Thoracic aorta (tissue), 2 donors: ENCODE measurements at regions not wholly inside any gene's neighbourhood (a gene's known extent, or its start where the extent isn't known, plus 50 kb on each side); places are given as distances from the start of the nearest gene placed in this dataset.
A peak's percentile ranks its signal among the peaks of the same experiment; 100 is the strongest.

ENCODE experiments used
- ATAC-seq: fragments of 150-250 bp; one replicate; pipeline ENCODE4 v1.8.0; 2017; ENCODE audit warnings: low read depth; ENCODE audit not compliant: insufficient number of reproducible peaks, low FRiP score
- DNase-seq: peaks from one replicate; pipeline ENCODE4 v3.0.0-alpha.2; 2020; ENCODE audit warnings: low spot score
- H3K27ac ChIP-seq, 2 donors: fragments of 200-600 bp; sonication (generic); 1 replicate in 1 of 2; 2 replicates in 1 of 2; pipeline ENCODE4 v1.5.1; 2016; ENCODE audit warnings: mild to moderate bottlenecking in 2 of 2, moderate library complexity in 2 of 2
- H3K27me3 ChIP-seq: fragments of 200-600 bp; sonication (generic); replicated peaks from 2 replicates; pipeline ENCODE4 v1.6.0; 2016; ENCODE audit warnings: mild to moderate bottlenecking; ENCODE audit not compliant: insufficient read depth
- H3K36me3 ChIP-seq: fragments of 200-600 bp; sonication (generic); one replicate; pipeline ENCODE4 v1.5.1; 2016
- H3K4me1 ChIP-seq, 2 donors: fragments of 200-600 bp; sonication (generic); 1 replicate in 1 of 2; 2 replicates in 1 of 2; pipeline versions ENCODE4 v1.5.1 to v1.6.0; 2016; ENCODE audit warnings: low read depth in 2 of 2, mild to moderate bottlenecking in 1 of 2; ENCODE audit not compliant: control insufficient read depth in 1 of 2
- H3K4me3 ChIP-seq: fragments of 200-600 bp; sonication (generic); 2 replicates; pipeline ENCODE4 v1.5.1; 2016; ENCODE audit warnings: mild to moderate bottlenecking
- H3K9me3 ChIP-seq: fragments of 200-600 bp; sonication (generic); 2 replicates; pipeline ENCODE4 v1.5.1; 2016
- CTCF ChIP-seq: fragments of 200-600 bp; sonication (generic); IDR thresholded peaks from one replicate; pipeline ENCODE4 v1.5.1; 2019; ENCODE audit warnings: antibody characterized with exemption

- Histone ChIP-seq H3K27ac (no peak overlapping the region), H3K4me3 (no peak overlapping the region), H3K9me3 (no peaks in the 10 kb centered on the region), H3K36me3 (no peaks in the 10 kb centered on the region), H3K27me3 (no peaks in the 10 kb centered on the region), H3K4me1 (no peaks in the 10 kb centered on the region)
- no peak for TF ChIP-seq CTCF
- ATAC-seq (no peak), DNase-seq (no peak)
Measured at GRCh38 chr10:80697926-80698325, 160.2 kb downstream of the SH2D4B start.

DNA sequence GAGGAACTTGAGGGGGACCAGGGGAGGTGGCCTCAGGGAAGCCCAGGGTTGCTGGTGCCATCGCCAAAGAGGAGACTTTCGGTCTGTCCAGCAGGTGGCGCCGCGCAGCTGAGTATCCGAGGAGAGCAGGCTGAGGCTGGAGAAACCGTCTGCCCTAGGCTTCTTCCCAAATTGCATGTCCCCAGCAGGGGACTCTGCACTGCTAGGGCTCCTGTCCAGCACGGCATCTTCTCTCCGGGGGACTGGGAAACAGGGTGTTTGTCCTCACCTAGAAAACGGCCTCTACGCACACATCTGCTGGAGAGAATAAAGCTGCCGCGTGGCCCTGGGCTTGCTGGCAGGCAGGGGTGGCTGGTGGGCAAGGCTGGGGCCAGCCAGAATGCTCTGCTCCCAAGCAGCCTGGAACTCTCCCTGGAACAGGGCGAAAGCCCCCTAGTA lies 161.9 kb downstream of the SH2D4B start:
- H3K9me3 ChIP-seq: no peaks in the 10 kb centered on the region
- H3K36me3 ChIP-seq: no peaks in the 10 kb centered on the region
- H3K27me3 ChIP-seq: no peaks in the 10 kb centered on the region
- peak; percentile 66 for TF ChIP-seq CTCF
- ATAC-seq (no peak), DNase-seq (peak; percentile 20)
- H3K4me1 ChIP-seq: no peaks in the 10 kb centered on the region
- H3K27ac ChIP-seq: no peak overlapping the region
- H3K4me3 ChIP-seq: no peak overlapping the region

DNA sequence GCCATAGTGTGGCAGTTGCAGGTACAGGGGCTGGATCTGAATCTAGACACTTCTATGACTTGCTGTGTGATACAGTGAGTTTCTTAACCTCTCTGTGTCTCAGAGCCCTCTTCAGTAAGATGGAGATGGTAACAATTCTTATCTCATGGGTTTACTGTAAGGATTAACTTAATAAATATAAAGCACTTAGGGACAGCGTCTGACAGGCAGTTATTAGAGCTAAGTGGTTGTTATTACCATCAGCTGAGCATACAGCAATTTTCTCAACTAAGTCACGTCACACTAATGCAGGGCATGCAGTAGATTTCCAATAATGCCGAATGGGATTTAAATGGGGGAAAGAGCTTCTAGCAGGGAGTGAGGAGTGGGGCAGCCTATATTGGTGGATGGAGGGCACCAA lies 162.6 kb downstream of the SH2D4B start:
- H3K4me3 ChIP-seq: no peak overlapping the region
- TF ChIP-seq CTCF: no peak
- no peak for DNase-seq
- H3K36me3 ChIP-seq: no peaks in the 10 kb centered on the region
- H3K27me3 ChIP-seq: no peaks in the 10 kb centered on the region
- H3K9me3 ChIP-seq: no peaks in the 10 kb centered on the region
- H3K4me1 ChIP-seq: no peaks in the 10 kb centered on the region
- no peak for ATAC-seq
- H3K27ac ChIP-seq: no peak overlapping the region

DNA sequence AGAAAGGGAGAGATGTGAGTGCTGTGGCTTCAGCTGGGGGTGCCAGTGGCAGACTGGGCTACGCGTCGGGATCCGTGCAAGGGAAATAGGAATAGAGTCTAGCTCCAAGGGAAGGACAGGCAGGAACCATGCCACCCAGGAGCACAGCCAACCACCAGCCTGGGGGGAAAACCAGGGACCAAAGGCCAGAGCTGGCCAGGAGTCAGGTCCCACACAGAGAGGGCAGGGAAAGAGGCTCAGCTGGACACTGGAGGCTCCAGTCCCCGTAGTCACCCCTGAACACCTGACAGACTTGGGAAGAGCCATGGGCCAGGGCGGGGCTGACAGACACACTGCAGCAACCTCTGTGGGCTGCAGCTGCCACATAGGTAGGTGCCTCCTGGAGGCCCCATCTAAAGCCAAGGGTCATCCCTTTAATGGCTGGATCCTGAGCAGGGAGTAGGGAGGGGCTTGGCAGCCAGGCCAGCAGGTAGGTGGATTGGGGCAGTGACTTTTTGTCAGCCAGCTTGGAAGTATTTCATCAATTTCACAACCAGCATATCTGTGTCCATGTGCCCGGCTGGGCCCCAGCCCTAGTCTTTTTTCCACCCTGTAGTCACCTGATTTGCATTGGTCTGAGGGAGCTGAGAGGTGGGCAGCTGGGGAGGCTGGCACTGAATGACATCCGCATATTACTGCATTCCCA lies 163.2 kb downstream of the SH2D4B start:
- H3K27me3 ChIP-seq: no peaks in the 10 kb centered on the region
- no peak overlapping the region for H3K27ac ChIP-seq
- no peak for ATAC-seq
- H3K9me3 ChIP-seq: no peaks in the 10 kb centered on the region
- TF ChIP-seq CTCF: no peak
- no peaks in the 10 kb centered on the region for H3K36me3 ChIP-seq
- H3K4me1 ChIP-seq: no peaks in the 10 kb centered on the region
- H3K4me3 ChIP-seq: no peak overlapping the region
- no peak for DNase-seq

DNA sequence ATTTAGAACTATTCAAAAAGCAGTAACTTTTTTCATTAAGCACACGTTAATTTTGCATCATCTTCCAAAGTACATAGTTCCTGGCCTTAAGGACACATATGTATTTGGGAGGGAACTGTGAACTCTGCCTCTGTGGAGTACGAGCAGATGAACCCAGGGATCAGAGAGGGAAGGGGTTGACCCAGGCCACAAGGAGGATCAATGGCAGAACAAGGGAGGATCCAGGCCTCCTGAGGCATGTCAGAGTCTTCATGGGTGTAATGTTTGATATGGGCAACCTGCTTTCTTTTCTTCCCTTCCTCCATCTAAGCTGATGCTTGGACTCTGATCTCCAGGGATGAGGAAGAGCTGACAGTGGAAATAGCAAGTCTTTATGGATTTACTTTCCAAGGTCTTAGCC lies 164.0 kb downstream of the SH2D4B start:
- no peaks in the 10 kb centered on the region for H3K27me3 ChIP-seq
- H3K27ac ChIP-seq: no peak overlapping the region
- H3K9me3 ChIP-seq: no peaks in the 10 kb centered on the region
- DNase-seq: no peak
- H3K4me1 ChIP-seq: no peaks in the 10 kb centered on the region
- H3K4me3 ChIP-seq: no peak overlapping the region
- TF ChIP-seq CTCF: no peak
- ATAC-seq: no peak
- no peaks in the 10 kb centered on the region for H3K36me3 ChIP-seq
